ENCODE measurements at regions not wholly inside any gene's neighbourhood (a gene's known extent, or its start where the extent isn't known, plus 50 kb on each side); places are given as distances from the start of the nearest gene placed in this dataset.
A peak's percentile ranks its signal among the peaks of the same experiment; 100 is the strongest.

- no peak for DNase-seq (ENCODE audit: low spot score)
Measured at GRCh38 chr5:89417990-89418389, 535.0 kb upstream of the MEF2C start.

- no peak for DNase-seq (ENCODE audit: low spot score)
Measured at GRCh38 chr5:89417515-89417914, 534.5 kb upstream of the MEF2C start.

GRCh38 chr5:89411891-89412290 lies 528.9 kb upstream of the MEF2C start:
- DNase-seq (ENCODE audit: low spot score), result no peak

GRCh38 chr5:89407054-89407453 lies 524.1 kb upstream of the MEF2C start:
- no peak for DNase-seq (ENCODE audit: low spot score)

GRCh38 chr5:89401659-89402058 lies 518.7 kb upstream of the MEF2C start:
- no peak for DNase-seq (ENCODE audit: low spot score)

- DNase-seq (ENCODE audit: low spot score), result no peak
Measured at GRCh38 chr5:89401012-89401411, 518.0 kb upstream of the MEF2C start.

GRCh38 chr5:89399548-89399947 lies 516.6 kb upstream of the MEF2C start:
- DNase-seq (ENCODE audit: low spot score), result peak; percentile 18

GRCh38 chr5:89397096-89397495 lies 514.1 kb upstream of the MEF2C start:
- no peak for DNase-seq (ENCODE audit: low spot score)

GRCh38 chr5:89396278-89396954 lies 513.4 kb upstream of the MEF2C start:
- DNase-seq (ENCODE audit: low spot score), result peak; percentile 61

- DNase-seq (ENCODE audit: low spot score), result no peak
Measured at GRCh38 chr5:89395111-89395510, 512.1 kb upstream of the MEF2C start.

GRCh38 chr5:89388872-89389271 lies 505.9 kb upstream of the MEF2C start:
- no peak for DNase-seq (ENCODE audit: low spot score)

- no peak for DNase-seq (ENCODE audit: low spot score)
Measured at GRCh38 chr5:89384391-89384790, 501.4 kb upstream of the MEF2C start.

- no peak for DNase-seq (ENCODE audit: low spot score)
Measured at GRCh38 chr5:89380635-89381034, 497.7 kb upstream of the MEF2C start.

GRCh38 chr5:89377767-89378455 lies 494.9 kb upstream of the MEF2C start:
- DNase-seq (ENCODE audit: low spot score), result peak; percentile 8

GRCh38 chr5:89374818-89375521 lies 492.0 kb upstream of the MEF2C start:
- DNase-seq (ENCODE audit: low spot score), result no peak

GRCh38 chr5:89374144-89374784 lies 491.3 kb upstream of the MEF2C start:
- no peak for DNase-seq (ENCODE audit: low spot score)

- DNase-seq (ENCODE audit: low spot score), result no peak
Measured at GRCh38 chr5:89372176-89372575, 489.2 kb upstream of the MEF2C start.

GRCh38 chr5:89371646-89372045 lies 488.7 kb upstream of the MEF2C start:
- no peak for DNase-seq (ENCODE audit: low spot score)

- DNase-seq (ENCODE audit: low spot score), result no peak
Measured at GRCh38 chr5:89359046-89359445, 476.1 kb upstream of the MEF2C start.

GRCh38 chr5:89353837-89354551 lies 471.0 kb upstream of the MEF2C start:
- no peak for DNase-seq (ENCODE audit: low spot score)

- no peak for DNase-seq (ENCODE audit: low spot score)
Measured at GRCh38 chr5:89351975-89352374, 469.0 kb upstream of the MEF2C start.

GRCh38 chr5:89351222-89351621 lies 468.2 kb upstream of the MEF2C start:
- no peak for DNase-seq (ENCODE audit: low spot score)
